GM12873 (cell line): ENCODE measurements at regions not wholly inside any gene's neighbourhood (a gene's known extent, or its start where the extent isn't known, plus 50 kb on each side); places are given as distances from the start of the nearest gene placed in this dataset.
A peak's percentile ranks its signal among the peaks of the same experiment; 100 is the strongest.

Experiments used
- TF ChIP-seq, protein P1 (sequence below): IDR thresholded peaks from 2 replicates; pipeline ENCODE4 v1.5.1; 2012; ENCODE audit warnings: low read depth, mild to moderate bottlenecking, moderate library complexity, low read length, control low read depth; ENCODE audit not compliant: insufficient read depth; ENCODE audit errors: missing control alignments

DNA sequence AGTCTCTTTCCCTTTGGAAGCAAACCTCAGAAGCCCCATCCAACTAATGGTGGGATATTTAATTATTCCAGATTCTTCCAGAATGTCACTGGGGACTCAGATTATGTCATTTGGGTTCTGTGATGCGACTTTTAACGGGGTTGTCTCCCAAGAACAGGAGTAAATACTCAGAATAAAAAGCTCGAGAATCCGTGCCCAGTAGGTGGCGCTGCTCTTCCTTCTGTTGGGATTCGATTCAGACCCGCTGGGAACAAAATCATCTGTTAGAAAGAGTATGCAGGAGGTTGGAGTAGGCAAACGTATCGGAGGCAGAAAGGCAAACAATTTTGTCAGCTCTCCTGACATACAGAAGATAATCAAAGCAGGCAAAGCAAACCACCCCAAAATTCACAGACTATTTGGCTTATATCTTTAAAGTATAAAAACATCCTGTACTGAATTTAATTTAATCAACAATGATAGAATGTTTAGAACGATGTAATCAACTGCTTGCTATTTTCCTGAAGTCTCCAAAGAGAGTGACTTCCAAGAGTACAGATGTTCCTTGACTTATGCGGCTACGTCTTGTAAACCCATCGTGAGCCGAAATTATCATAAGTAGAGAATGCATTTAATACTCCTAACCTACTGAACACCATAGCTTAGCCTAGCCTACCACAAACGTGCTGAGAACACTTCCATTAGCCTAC lies 169.8 kb upstream of the RAI14 start:
- TF ChIP-seq, protein P1, sequence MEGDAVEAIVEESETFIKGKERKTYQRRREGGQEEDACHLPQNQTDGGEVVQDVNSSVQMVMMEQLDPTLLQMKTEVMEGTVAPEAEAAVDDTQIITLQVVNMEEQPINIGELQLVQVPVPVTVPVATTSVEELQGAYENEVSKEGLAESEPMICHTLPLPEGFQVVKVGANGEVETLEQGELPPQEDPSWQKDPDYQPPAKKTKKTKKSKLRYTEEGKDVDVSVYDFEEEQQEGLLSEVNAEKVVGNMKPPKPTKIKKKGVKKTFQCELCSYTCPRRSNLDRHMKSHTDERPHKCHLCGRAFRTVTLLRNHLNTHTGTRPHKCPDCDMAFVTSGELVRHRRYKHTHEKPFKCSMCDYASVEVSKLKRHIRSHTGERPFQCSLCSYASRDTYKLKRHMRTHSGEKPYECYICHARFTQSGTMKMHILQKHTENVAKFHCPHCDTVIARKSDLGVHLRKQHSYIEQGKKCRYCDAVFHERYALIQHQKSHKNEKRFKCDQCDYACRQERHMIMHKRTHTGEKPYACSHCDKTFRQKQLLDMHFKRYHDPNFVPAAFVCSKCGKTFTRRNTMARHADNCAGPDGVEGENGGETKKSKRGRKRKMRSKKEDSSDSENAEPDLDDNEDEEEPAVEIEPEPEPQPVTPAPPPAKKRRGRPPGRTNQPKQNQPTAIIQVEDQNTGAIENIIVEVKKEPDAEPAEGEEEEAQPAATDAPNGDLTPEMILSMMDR = peak; percentile 80

DNA sequence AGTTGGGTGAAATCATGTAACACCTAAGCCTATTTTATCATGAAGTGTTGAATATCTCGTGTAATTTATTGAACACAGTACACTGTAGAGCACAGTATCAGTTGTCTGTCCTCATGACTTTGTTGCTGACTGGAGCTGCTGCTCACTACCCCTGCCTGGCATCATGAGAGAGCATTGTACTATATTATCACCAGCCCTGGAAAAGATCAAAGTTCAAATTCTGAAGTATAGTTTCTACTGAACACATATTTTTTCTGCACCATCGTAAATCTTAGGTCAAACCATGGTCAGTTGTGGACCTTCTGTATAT lies 169.3 kb upstream of the RAI14 start:
- TF ChIP-seq, protein P1 = no peak

DNA sequence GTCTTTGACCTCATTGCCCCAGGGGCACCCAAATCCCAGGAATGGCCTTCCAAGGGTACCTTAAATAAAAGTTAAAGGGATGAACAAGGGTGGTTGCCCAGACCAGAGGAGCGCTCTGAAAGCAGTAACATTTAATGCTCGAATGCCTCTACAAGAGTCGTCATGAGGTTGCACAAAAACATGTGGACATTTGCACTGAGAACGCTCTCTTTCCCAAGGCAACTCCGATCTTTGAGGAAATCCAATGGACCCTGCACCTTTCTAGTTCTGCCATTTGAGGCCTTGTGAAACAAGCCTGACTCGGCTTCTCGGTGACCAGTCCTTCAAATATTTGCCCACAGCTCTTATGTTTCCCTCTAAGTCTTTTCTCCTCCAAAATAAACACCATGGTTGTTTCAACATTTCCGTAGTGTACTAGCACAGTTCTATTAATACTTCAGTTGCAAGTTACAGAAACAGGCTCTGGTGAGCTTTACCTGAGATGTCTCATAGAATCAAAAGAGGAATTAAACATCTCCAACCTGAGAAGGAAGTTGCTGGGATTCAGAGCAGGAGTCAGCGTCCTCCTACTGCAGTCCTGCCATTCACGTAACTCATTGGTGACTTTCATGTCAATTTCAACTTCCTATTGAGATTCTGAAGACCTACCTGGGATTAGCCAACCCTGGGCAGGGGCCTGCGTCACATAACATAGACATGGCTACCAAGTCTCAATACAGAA lies 168.8 kb upstream of the RAI14 start:
- TF ChIP-seq, protein P1 = no peak

DNA sequence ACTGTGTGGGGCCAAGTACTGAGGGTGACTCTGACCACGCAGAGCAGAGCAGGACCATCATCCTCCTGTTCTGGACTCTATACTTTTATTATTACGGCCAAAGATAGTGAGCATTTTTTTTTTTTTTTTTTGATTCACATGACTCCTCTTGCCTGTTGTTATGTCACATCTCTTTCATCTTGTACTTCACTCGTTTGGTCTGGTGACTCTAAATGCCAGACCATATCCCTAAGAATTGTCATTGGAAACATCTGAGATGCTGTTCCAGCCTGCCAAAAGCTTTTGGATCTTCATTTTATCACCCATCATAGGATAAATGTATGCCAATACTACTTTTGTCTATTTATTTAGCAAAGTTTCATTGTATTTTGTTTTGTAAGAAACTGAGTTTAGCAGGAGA lies 168.2 kb upstream of the RAI14 start:
- TF ChIP-seq, protein P1 = no peak

DNA sequence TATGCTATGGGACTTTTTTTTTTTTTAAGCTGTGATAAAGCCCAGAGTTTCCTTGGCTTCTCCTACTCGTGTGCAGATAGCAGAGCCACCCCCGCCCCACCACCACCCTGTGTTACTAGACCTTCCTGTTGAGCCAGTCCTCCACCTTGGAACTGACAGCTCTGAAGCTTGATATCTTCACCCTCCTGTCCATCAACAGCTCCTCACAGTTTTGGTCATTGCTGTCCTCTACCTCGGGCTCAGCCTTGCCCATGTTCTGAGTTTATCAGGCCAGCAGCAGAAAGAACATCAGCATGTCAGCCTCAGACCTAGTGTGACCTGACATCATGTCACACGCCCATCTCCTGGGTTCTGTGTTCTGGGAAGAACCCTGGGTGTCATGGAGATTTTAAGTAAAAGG lies 167.1 kb upstream of the RAI14 start:
- TF ChIP-seq, protein P1 = no peak

DNA sequence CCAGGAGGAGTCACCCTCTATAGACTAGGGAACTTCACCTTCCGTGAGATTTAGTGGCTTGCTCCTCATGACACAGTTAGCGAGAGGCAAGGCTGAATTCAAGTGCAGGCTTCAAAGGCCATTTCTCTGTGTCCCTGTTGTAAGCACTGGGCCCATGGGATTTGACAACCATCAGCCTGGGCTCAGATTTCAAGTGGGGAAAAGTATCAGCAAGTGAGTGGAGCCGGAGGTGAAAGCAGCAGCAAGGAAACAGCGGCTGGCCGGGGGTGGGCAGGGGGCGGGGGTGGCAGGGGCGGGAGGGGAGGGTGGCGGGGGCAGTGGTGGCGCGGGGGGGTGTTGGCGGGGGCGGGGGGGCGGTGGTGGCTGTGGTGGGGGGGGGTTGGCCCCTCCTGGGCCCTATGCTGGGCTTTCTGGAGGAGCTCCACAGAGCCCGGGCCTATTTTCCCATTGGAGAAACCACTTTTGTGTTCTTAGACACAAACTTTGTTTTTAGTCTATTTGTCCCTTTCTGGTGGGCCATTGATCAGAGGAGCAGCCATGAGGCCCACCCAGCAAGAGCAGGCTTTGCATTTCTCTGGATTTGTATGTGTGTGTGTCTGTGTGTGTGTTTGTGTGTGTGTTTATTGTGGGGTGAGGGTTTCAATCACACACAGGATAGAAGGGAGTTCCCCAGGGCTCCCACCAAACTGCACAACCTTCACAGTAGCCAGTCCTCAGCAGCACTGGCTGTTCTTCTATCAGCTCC lies 165.4 kb upstream of the RAI14 start:
- TF ChIP-seq, protein P1 = no peak

DNA sequence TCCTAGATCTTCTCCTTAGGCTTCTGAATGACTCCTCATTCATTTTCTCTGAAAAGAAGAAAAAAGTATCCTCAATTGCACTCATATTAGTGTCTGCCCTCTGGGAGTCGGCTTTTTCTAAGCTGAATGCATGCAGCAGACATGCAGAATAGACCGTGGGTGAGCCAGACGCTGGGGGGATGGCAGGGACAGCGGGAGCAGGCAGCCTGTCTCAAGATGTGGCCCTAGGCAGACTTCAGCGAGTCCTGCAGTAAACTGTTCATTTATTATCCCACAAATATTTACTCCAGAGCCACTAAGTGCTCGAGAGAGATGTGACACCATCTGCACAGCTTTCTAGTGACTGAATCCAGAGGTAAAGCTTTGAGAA lies 164.9 kb upstream of the RAI14 start:
- TF ChIP-seq, protein P1 = no peak
